H9 (cell line): ENCODE measurements at regions not wholly inside any gene's neighbourhood (a gene's known extent, or its start where the extent isn't known, plus 50 kb on each side); places are given as distances from the start of the nearest gene placed in this dataset.

ENCODE experiments used
- DNase-seq: peaks from one replicate; pipeline ENCODE4 v3.0.0-alpha.2; 2017
- H2AFZ ChIP-seq: one replicate; pipeline ENCODE4 v1.6.1; 2013; ENCODE audit warnings: mild to moderate bottlenecking, low read length, control low read depth, moderate library complexity
- H2AK5ac ChIP-seq: 2 replicates; pipeline ENCODE4 v1.6.1; 2013; ENCODE audit warnings: low read length, control low read depth, mixed read lengths; ENCODE audit not compliant: insufficient read length
- H2BK120ac ChIP-seq: one replicate; pipeline ENCODE4 v1.6.1; 2013; ENCODE audit warnings: low read depth, mild to moderate bottlenecking, low read length, control low read depth, inconsistent platforms; ENCODE audit not compliant: poor library complexity, severe bottlenecking
- H2BK12ac ChIP-seq: 2 replicates; pipeline ENCODE4 v1.6.1; 2013; ENCODE audit warnings: low read length, control low read depth, mixed read lengths, low read depth; ENCODE audit not compliant: insufficient read length
- H2BK15ac ChIP-seq: 2 replicates; pipeline ENCODE4 v1.6.1; 2013; ENCODE audit warnings: low read depth, low read length, control low read depth
- H2BK20ac ChIP-seq: one replicate; pipeline ENCODE4 v1.6.1; 2013; ENCODE audit warnings: low read depth, mild to moderate bottlenecking, low read length, control low read depth, inconsistent platforms; ENCODE audit not compliant: poor library complexity, severe bottlenecking
- H2BK5ac ChIP-seq: 2 replicates; pipeline ENCODE4 v1.6.1; 2013; ENCODE audit warnings: low read length, control low read depth, mixed read lengths; ENCODE audit not compliant: insufficient read length
- H3K14ac ChIP-seq: 2 replicates; pipeline ENCODE4 v1.6.1; 2013; ENCODE audit warnings: low read length, control low read depth; ENCODE audit not compliant: insufficient read depth
- H3K18ac ChIP-seq: 2 replicates; pipeline ENCODE4 v1.6.1; 2013; ENCODE audit warnings: low read depth, mild to moderate bottlenecking, mixed read lengths, low read length, control low read depth; ENCODE audit not compliant: insufficient read length
- H3K23ac ChIP-seq: 2 replicates; pipeline ENCODE4 v1.6.1; 2013; ENCODE audit warnings: low read length, control low read depth, mixed read lengths, low read depth; ENCODE audit not compliant: insufficient read length
- H3K23me2 ChIP-seq: 2 replicates; pipeline ENCODE4 v1.6.1; 2013; ENCODE audit warnings: low read depth, mild to moderate bottlenecking, mixed read lengths, low read length, control low read depth; ENCODE audit not compliant: insufficient read length, poor library complexity, severe bottlenecking
- H3K27ac ChIP-seq: 2 replicates; pipeline ENCODE4 v1.5.1; 2013; ENCODE audit warnings: low read length, control low read depth, mixed read lengths, low read depth; ENCODE audit not compliant: insufficient read length
- H3K27me3 ChIP-seq: 2 replicates; pipeline ENCODE4 v1.6.1; 2013; ENCODE audit warnings: low read length, control low read depth, inconsistent platforms; ENCODE audit not compliant: insufficient read depth
- H3K4ac ChIP-seq: 2 replicates; pipeline ENCODE4 v1.6.1; 2013; ENCODE audit warnings: low read depth, mild to moderate bottlenecking, control low read depth, inconsistent platforms, low read length, moderate library complexity
- H3K4me1 ChIP-seq: 2 replicates; pipeline ENCODE4 v1.6.1; 2013; ENCODE audit warnings: low read length, control low read depth, inconsistent platforms; ENCODE audit not compliant: insufficient read depth
- H3K4me2 ChIP-seq: 2 replicates; pipeline ENCODE4 v1.6.1; 2013; ENCODE audit warnings: low read length, control low read depth, mixed read lengths; ENCODE audit not compliant: insufficient read length, insufficient read depth
- H3K56ac ChIP-seq: 2 replicates; pipeline ENCODE4 v1.6.1; 2013; ENCODE audit warnings: low read depth, mild to moderate bottlenecking, mixed read lengths, low read length, control low read depth; ENCODE audit not compliant: insufficient read length
- H3K79me1 ChIP-seq: 2 replicates; pipeline ENCODE4 v1.6.1; 2013; ENCODE audit warnings: low read depth, mild to moderate bottlenecking, moderate library complexity, low read length, control low read depth, inconsistent platforms; ENCODE audit not compliant: insufficient read depth, poor library complexity, severe bottlenecking
- H3K79me2 ChIP-seq: 2 replicates; pipeline ENCODE4 v1.6.1; 2013; ENCODE audit warnings: low read length, control low read depth, inconsistent platforms; ENCODE audit not compliant: insufficient read depth
- H3K9ac ChIP-seq: 2 replicates; pipeline ENCODE4 v1.6.1; 2013; ENCODE audit warnings: low read length, control low read depth, mixed read lengths; ENCODE audit not compliant: insufficient read length; ENCODE audit errors: extremely low read depth
- H3K9me3 ChIP-seq: one replicate; pipeline ENCODE4 v1.6.1; 2013; ENCODE audit warnings: low read depth, low read length, inconsistent platforms; ENCODE audit not compliant: control insufficient read depth
- H3T11ph ChIP-seq: one replicate; pipeline ENCODE4 v1.6.1; 2013; ENCODE audit warnings: mild to moderate bottlenecking, low read length, control low read depth, inconsistent platforms
- H4K20me1 ChIP-seq: one replicate; pipeline ENCODE4 v1.6.1; 2013; ENCODE audit not compliant: control insufficient read depth, insufficient read length, insufficient read depth
- H4K5ac ChIP-seq: 2 replicates; pipeline ENCODE4 v1.6.1; 2013; ENCODE audit warnings: low read depth, mild to moderate bottlenecking, mixed read lengths, low read length, control low read depth; ENCODE audit not compliant: insufficient read length
- H4K8ac ChIP-seq: replicated peaks from 2 replicates; pipeline ENCODE4 v1.6.1; 2013; ENCODE audit warnings: low read length, control low read depth, mixed read lengths, low read depth; ENCODE audit not compliant: insufficient read length
- H4K91ac ChIP-seq: 2 replicates; pipeline ENCODE4 v1.6.1; 2013; ENCODE audit warnings: low read depth, mild to moderate bottlenecking, moderate library complexity, mixed read lengths, low read length, control low read depth; ENCODE audit not compliant: insufficient read length
- H3K27ac Mint-ChIP-seq, 3 experiments: 2 replicates in 2 of 3; 3 replicates in 1 of 3; pipeline ENCODE4 v1.8.0; 2020 to 2021; ENCODE audit warnings: mixed read lengths in 3 of 3, mild to moderate bottlenecking in 1 of 3, moderate library complexity in 1 of 3
- H3K27me3 Mint-ChIP-seq: 2 replicates; pipeline ENCODE4 v1.8.0; 2021; ENCODE audit warnings: low read depth, mild to moderate bottlenecking, moderate library complexity, mixed read lengths
- H3K36me3 Mint-ChIP-seq, 3 experiments: 2 replicates in 2 of 3; 3 replicates in 1 of 3; pipeline ENCODE4 v1.8.0; 2020 to 2021; ENCODE audit warnings: low read depth in 3 of 3, mixed read lengths in 3 of 3; ENCODE audit not compliant: insufficient read depth in 1 of 3
- H3K4me1 Mint-ChIP-seq, 2 experiments: 2 replicates each; pipeline ENCODE4 v1.8.0; 2020; ENCODE audit warnings: mixed read lengths in 2 of 2
- H3K4me3 Mint-ChIP-seq, 2 experiments: 2 replicates in 1 of 2; 3 replicates in 1 of 2; pipeline ENCODE4 v1.8.0; 2020 to 2021; ENCODE audit warnings: mild to moderate bottlenecking in 2 of 2, mixed read lengths in 2 of 2, moderate library complexity in 1 of 2
- H3K9me3 Mint-ChIP-seq, 2 experiments: 2 replicates in 1 of 2; 3 replicates in 1 of 2; pipeline ENCODE4 v1.8.0; 2020; ENCODE audit warnings: mild to moderate bottlenecking in 2 of 2, mixed read lengths in 2 of 2, moderate library complexity in 1 of 2
- WGBS: extraction: QIAGEN DNeasy Blood & Tissue Kit; methylation state at CpG from one replicate; pipeline ENCODE4 v1.1.7; 2013; ENCODE audit warnings: missing lambda C conversion rate, low lambda C conversion rate, mixed read lengths; ENCODE audit not compliant: insufficient read length; ENCODE audit errors: extremely low coverage; 5-methylcytosine and 5-hydroxymethylcytosine counted together
- TF ChIP-seq, protein P1 (sequence below): fragments of 200-600 bp; sonication (generic); conservative IDR thresholded peaks from 3 replicates; pipeline ENCODE4 v1.8.0; 2021; ENCODE audit warnings: antibody characterized with exemption, mild to moderate bottlenecking

DNA sequence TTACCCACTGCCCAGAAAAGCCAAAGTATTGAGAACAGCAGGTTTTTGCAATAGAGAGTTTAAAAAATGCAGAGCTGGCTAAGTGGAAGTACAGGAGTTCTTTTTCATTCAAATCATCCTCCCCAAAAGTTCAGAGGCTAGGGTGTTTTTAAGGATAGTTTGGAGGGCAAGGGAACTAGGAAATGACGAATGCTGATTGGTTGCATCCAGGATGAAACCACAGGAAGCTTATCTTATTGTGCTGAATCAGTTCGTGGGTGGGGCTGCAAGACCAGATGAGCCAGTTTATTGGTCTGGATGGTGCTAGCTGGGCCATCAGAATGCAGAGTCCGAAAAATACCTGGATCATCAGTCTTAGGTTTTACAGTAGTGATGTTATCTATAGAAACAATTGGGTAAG lies 1427.1 kb downstream of the LRRC4C start:
- Mint-ChIP-seq H3K27me3 (no peaks in the 10 kb centered on the region), H3K27ac (peak overlapping the region in 2 of 3 experiments; percentile 6 to 78; a peak in 2 of 7 replicates), H3K9me3 (peaks cover 8 to 11% of the 10 kb centered on the region in 2 experiments; a peak in 3 of 5 replicates), H3K36me3 (peaks cover 3 to 10% (median 5%) of the 10 kb centered on the region in 3 experiments; a peak in 2 of 7 replicates), H3K4me3 (no peak overlapping the region), H3K4me1 (peaks cover 53 to 64% of the 10 kb centered on the region in 2 experiments)
- peaks cover 11% of the 10 kb centered on the region; the same call in 1 of the 2 replicates for H3K4me1 ChIP-seq
- no peaks in the 10 kb centered on the region for H3K79me2 ChIP-seq
- no peak overlapping the region for H2BK5ac ChIP-seq
- H2BK120ac ChIP-seq, result no peak overlapping the region
- H3T11ph ChIP-seq, result no peak overlapping the region
- H3K23me2 ChIP-seq, result no peaks in the 10 kb centered on the region
- no peaks in the 10 kb centered on the region for H3K9me3 ChIP-seq
- H3K14ac ChIP-seq, result no peak overlapping the region
- H2BK20ac ChIP-seq, result no peak overlapping the region
- peak; percentile 30 for DNase-seq
- H4K20me1 ChIP-seq, result no peaks in the 10 kb centered on the region
- no peak overlapping the region for H2AK5ac ChIP-seq
- no peak overlapping the region for H4K5ac ChIP-seq
- H3K23ac ChIP-seq, result no peak overlapping the region
- H2BK12ac ChIP-seq, result no peak overlapping the region
- no CpG with 5 or more reads among the region's 3 CpGs for WGBS
- TF ChIP-seq, protein P1, sequence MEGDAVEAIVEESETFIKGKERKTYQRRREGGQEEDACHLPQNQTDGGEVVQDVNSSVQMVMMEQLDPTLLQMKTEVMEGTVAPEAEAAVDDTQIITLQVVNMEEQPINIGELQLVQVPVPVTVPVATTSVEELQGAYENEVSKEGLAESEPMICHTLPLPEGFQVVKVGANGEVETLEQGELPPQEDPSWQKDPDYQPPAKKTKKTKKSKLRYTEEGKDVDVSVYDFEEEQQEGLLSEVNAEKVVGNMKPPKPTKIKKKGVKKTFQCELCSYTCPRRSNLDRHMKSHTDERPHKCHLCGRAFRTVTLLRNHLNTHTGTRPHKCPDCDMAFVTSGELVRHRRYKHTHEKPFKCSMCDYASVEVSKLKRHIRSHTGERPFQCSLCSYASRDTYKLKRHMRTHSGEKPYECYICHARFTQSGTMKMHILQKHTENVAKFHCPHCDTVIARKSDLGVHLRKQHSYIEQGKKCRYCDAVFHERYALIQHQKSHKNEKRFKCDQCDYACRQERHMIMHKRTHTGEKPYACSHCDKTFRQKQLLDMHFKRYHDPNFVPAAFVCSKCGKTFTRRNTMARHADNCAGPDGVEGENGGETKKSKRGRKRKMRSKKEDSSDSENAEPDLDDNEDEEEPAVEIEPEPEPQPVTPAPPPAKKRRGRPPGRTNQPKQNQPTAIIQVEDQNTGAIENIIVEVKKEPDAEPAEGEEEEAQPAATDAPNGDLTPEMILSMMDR, result no peak
- H4K91ac ChIP-seq, result no peak overlapping the region
- H3K4me2 ChIP-seq, result no peak overlapping the region
- H3K79me1 ChIP-seq, result no peaks in the 10 kb centered on the region
- H3K27ac ChIP-seq, result no peak overlapping the region
- H3K9ac ChIP-seq, result no peak overlapping the region
- H3K18ac ChIP-seq, result no peak overlapping the region
- H3K4ac ChIP-seq, result no peak overlapping the region
- no peak overlapping the region for H4K8ac ChIP-seq
- no peak overlapping the region for H3K56ac ChIP-seq
- no peak overlapping the region for H2BK15ac ChIP-seq
- H2AFZ ChIP-seq, result no peak overlapping the region
- H3K27me3 ChIP-seq, result no peaks in the 10 kb centered on the region
